ENCODE measurements at regions not wholly inside any gene's neighbourhood (a gene's known extent, or its start where the extent isn't known, plus 50 kb on each side); places are given as distances from the start of the nearest gene placed in this dataset.

DNA sequence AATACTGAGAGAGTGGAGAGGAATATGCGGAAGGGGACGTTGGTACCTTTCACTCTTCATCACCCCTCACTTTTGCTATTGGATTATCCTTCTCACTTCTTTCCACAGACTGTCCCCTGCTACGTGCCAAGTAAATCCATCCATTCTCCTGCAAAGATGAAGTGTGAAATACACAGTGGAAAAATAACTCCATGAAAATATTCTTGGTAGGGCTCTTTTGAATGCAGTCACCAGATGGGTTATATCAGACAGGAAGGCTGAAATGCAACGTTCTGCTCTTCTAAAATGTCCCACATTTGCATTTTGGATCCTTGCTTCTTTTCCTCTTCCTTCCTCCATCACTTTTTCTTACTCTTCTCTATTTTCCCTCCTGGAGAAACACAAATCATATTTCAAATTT lies 510.3 kb upstream of the CLINT1 start:
- Histone ChIP-seq H3K9ac (ENCODE audit: low read length) (no peak overlapping the region), H3K27me3 (ENCODE audit: low read length) (no peaks in the 10 kb centered on the region), H3K4me1 (ENCODE audit: insufficient read depth, low read length) (no peaks in the 10 kb centered on the region), H4K20me1 (ENCODE audit: low read length) (no peaks in the 10 kb centered on the region), H3K9me2 (replicated peaks; ENCODE audit: low read length) (no peaks in the 10 kb centered on the region), H3K27ac (ENCODE audit: low read length) (no peak overlapping the region), H3K4me3 (ENCODE audit: low read length) (no peak overlapping the region), H3K4me2 (ENCODE audit: low read length) (no peak overlapping the region), H3K79me2 (ENCODE audit: low read length) (no peaks in the 10 kb centered on the region), H3K36me3 (ENCODE audit: low read depth, low read length) (no peaks in the 10 kb centered on the region), H3F3A (ENCODE audit: low read length, unreplicated experiment) (no peaks in the 10 kb centered on the region), H3K9me3 (ENCODE audit: low read length) (no peaks in the 10 kb centered on the region), H2AFZ (ENCODE audit: low read length) (no peak overlapping the region)
- ChIA-PET CTCF (no interaction called here), POLR2A (ENCODE audit: unreplicated experiment) (no interaction called here)
- TF ChIP-seq EZH2phosphoT487 (IDR thresholded peaks at IDR 0.05; ENCODE audit: borderline replicate concordance, low read length) (no peak), CTCF (conservative IDR thresholded peaks at IDR 0.05; ENCODE audit: low read depth, low read length) (no peak), EZH2 (IDR thresholded peaks at IDR 0.05; ENCODE audit: low read length, unreplicated experiment) (no peak)
- intact Hi-C loops (cut with micrococcal nuclease): no loop called here
- ATAC-seq (no peak), DNase-seq (no peak)
- BruUV-seq (replicated peaks): no TSS peak

DNA sequence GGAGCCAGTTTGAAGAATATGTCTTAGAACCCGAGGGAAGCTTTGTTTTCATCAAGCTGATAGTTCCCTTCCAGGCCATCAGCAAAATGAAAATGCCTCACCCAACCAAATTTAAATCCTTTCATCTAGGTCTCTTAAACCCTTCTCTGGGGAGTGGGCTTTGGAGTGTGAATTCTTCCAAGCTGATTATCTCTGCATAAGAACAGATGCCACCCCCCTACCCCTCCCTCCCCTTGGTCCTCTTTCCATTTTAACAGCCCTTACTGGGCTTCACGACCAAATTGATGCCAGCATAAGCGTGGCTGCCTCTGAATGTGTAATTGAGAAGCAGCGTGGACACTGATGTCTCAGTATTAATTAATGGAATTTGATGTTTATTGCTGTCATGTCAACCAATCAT lies 509.7 kb upstream of the CLINT1 start:
- Histone ChIP-seq H3K9me2 (replicated peaks; ENCODE audit: low read length) (no peaks in the 10 kb centered on the region), H3K9me3 (ENCODE audit: low read length) (no peaks in the 10 kb centered on the region), H3K4me2 (ENCODE audit: low read length) (no peak overlapping the region), H4K20me1 (ENCODE audit: low read length) (no peaks in the 10 kb centered on the region), H3K36me3 (ENCODE audit: low read depth, low read length) (no peaks in the 10 kb centered on the region), H3K4me1 (ENCODE audit: insufficient read depth, low read length) (no peaks in the 10 kb centered on the region), H3K79me2 (ENCODE audit: low read length) (no peaks in the 10 kb centered on the region), H3K27ac (ENCODE audit: low read length) (no peak overlapping the region), H3K27me3 (ENCODE audit: low read length) (no peaks in the 10 kb centered on the region), H3K4me3 (ENCODE audit: low read length) (no peak overlapping the region), H3K9ac (ENCODE audit: low read length) (no peak overlapping the region), H2AFZ (ENCODE audit: low read length) (no peak overlapping the region), H3F3A (ENCODE audit: low read length, unreplicated experiment) (no peaks in the 10 kb centered on the region)
- TF ChIP-seq EZH2phosphoT487 (IDR thresholded peaks at IDR 0.05; ENCODE audit: borderline replicate concordance, low read length) (no peak), CTCF (conservative IDR thresholded peaks at IDR 0.05; ENCODE audit: low read depth, low read length) (no peak), EZH2 (IDR thresholded peaks at IDR 0.05; ENCODE audit: low read length, unreplicated experiment) (no peak)
- DNase-seq (no peak), ATAC-seq (no peak)
- intact Hi-C loops (cut with micrococcal nuclease): no loop called here
- ChIA-PET CTCF (no interaction called here), POLR2A (ENCODE audit: unreplicated experiment) (no interaction called here)
- BruUV-seq (replicated peaks): no TSS peak

GRCh38 chr5:158364367-158364766 lies 505.4 kb upstream of the CLINT1 start:
- Histone ChIP-seq H3K4me1 (ENCODE audit: insufficient read depth, low read length) (no peaks in the 10 kb centered on the region), H3K36me3 (ENCODE audit: low read depth, low read length) (no peaks in the 10 kb centered on the region), H3K27me3 (ENCODE audit: low read length) (0 out of 2 replicates have a peak, but pooled peaks cover 5% of the 10 kb centered on the region), H2AFZ (ENCODE audit: low read length) (no peak overlapping the region), H3K4me3 (ENCODE audit: low read length) (no peak overlapping the region), H3K9me2 (replicated peaks; ENCODE audit: low read length) (no peaks in the 10 kb centered on the region), H3F3A (ENCODE audit: low read length, unreplicated experiment) (no peaks in the 10 kb centered on the region), H3K4me2 (ENCODE audit: low read length) (no peak overlapping the region), H4K20me1 (ENCODE audit: low read length) (no peaks in the 10 kb centered on the region), H3K9ac (ENCODE audit: low read length) (no peak overlapping the region), H3K79me2 (ENCODE audit: low read length) (no peaks in the 10 kb centered on the region), H3K9me3 (ENCODE audit: low read length) (no peaks in the 10 kb centered on the region), H3K27ac (ENCODE audit: low read length) (no peak overlapping the region)
- DNase-seq (no peak), ATAC-seq (no peak)
- POLR2A ChIA-PET (ENCODE audit: unreplicated experiment): no interaction called here
- no peak for TF ChIP-seq CTCF (conservative IDR thresholded peaks at IDR 0.05; ENCODE audit: low read depth, low read length)
- no peak for TF ChIP-seq EZH2 (IDR thresholded peaks at IDR 0.05; ENCODE audit: low read length, unreplicated experiment)
- no peak for TF ChIP-seq EZH2phosphoT487 (IDR thresholded peaks at IDR 0.05; ENCODE audit: borderline replicate concordance, low read length)
- CTCF ChIA-PET: no interaction called here
- intact Hi-C loops (cut with micrococcal nuclease): no loop called here
- no TSS peak for BruUV-seq (replicated peaks)

Data from PC-3 (cell line).